ENCODE measurements at regions not wholly inside any gene's neighbourhood (a gene's known extent, or its start where the extent isn't known, plus 50 kb on each side); places are given as distances from the start of the nearest gene placed in this dataset.

- no peak overlapping the region for H3K4me3 ChIP-seq (ENCODE audit: low read length)
- no peak for TF ChIP-seq CTCF (conservative IDR thresholded peaks at IDR 0.05; ENCODE audit: low read length)
- no peak for DNase-seq (ENCODE audit: low read depth)
Observed at GRCh38 chr2:134080386-134081089, 173.3 kb upstream of the MGAT5 start.

GRCh38 chr2:134081238-134081938 is 172.5 kb upstream of the MGAT5 start:
- DNase-seq (ENCODE audit: low read depth), result no peak
- no peak for TF ChIP-seq CTCF (conservative IDR thresholded peaks at IDR 0.05; ENCODE audit: low read length)
- no peak overlapping the region for H3K4me3 ChIP-seq (ENCODE audit: low read length)

GRCh38 chr2:134083548-134083947 is 170.3 kb upstream of the MGAT5 start:
- DNase-seq (ENCODE audit: low read depth), result no peak
- TF ChIP-seq CTCF (conservative IDR thresholded peaks at IDR 0.05; ENCODE audit: low read length), result no peak
- no peak overlapping the region for H3K4me3 ChIP-seq (ENCODE audit: low read length)

- TF ChIP-seq CTCF (conservative IDR thresholded peaks at IDR 0.05; ENCODE audit: low read length), result no peak
Observed at GRCh38 chr2:134086594-134087219, 167.2 kb upstream of the MGAT5 start.

GRCh38 chr2:134087371-134087921 is 166.4 kb upstream of the MGAT5 start:
- no peak for DNase-seq (ENCODE audit: low read depth)
- no peak for TF ChIP-seq CTCF (conservative IDR thresholded peaks at IDR 0.05; ENCODE audit: low read length)
- no peak overlapping the region for H3K4me3 ChIP-seq (ENCODE audit: low read length)

More at GRCh38 chr2:134086594-134087219, 167.2 kb upstream of the MGAT5 start:
- H3K4me3 ChIP-seq (ENCODE audit: low read length), result no peak overlapping the region
- no peak for DNase-seq (ENCODE audit: low read depth)

GRCh38 chr2:134089454-134089853 is 164.4 kb upstream of the MGAT5 start:
- H3K4me3 ChIP-seq (ENCODE audit: low read length), result no peak overlapping the region
- TF ChIP-seq CTCF (conservative IDR thresholded peaks at IDR 0.05; ENCODE audit: low read length), result no peak
- no peak for DNase-seq (ENCODE audit: low read depth)
